ENCODE measurements at regions not wholly inside any gene's neighbourhood (a gene's known extent, or its start where the extent isn't known, plus 50 kb on each side); places are given as distances from the start of the nearest gene placed in this dataset.

GRCh38 chr17:69884356-69884755, 190.7 kb upstream of the KCNJ16 start:
- TF ChIP-seq CTCF (IDR thresholded peaks at IDR 0.05 in 4 of 5, conservative IDR thresholded peaks at IDR 0.05 in 1 of 5): no peak
- no peak for TF ChIP-seq POLR2A (IDR thresholded peaks at IDR 0.05)
